SU-DHL-6 (cell line): ENCODE measurements at regions not wholly inside any gene's neighbourhood (a gene's known extent, or its start where the extent isn't known, plus 50 kb on each side); places are given as distances from the start of the nearest gene placed in this dataset.

Experiments used
- H2AFZ ChIP-seq: fragments of 200-600 bp; sonication (generic); 2 replicates; pipeline ENCODE4 v1.6.1; 2014; ENCODE audit warnings: low read depth, mild to moderate bottlenecking, moderate library complexity, mixed read lengths, antibody characterized with exemption, low read length; ENCODE audit not compliant: severe bottlenecking
- H3F3A ChIP-seq: fragments of 200-600 bp; shearing (Covaris generic); 2 replicates; pipeline ENCODE4 v1.6.0; 2016; ENCODE audit warnings: antibody characterized with exemption, mild to moderate bottlenecking; ENCODE audit not compliant: insufficient read depth
- H3K27ac ChIP-seq: fragments of 200-600 bp; sonication (generic); 2 replicates; pipeline ENCODE4 v1.5.1; 2016; ENCODE audit warnings: low read depth, mild to moderate bottlenecking, low read length, moderate library complexity, mixed read lengths
- H3K27me3 ChIP-seq: fragments of 200-600 bp; sonication (generic), shearing (Covaris generic); 2 replicates; pipeline ENCODE4 v1.6.0; 2014; ENCODE audit warnings: mild to moderate bottlenecking, low read length
- H3K36me3 ChIP-seq: fragments of 200-600 bp; sonication (generic); 2 replicates; pipeline ENCODE4 v1.6.1; 2014; ENCODE audit warnings: mild to moderate bottlenecking, low read length, mixed read lengths
- H3K4me2 ChIP-seq: fragments of 300-600, 200-600 bp; shearing (Covaris generic), sonication (generic); 2 replicates; pipeline ENCODE4 v1.6.0; 2014; ENCODE audit warnings: low read length, low read depth, mild to moderate bottlenecking; ENCODE audit not compliant: poor library complexity, severe bottlenecking
- H3K4me3 ChIP-seq: fragments of 200-600 bp; sonication (generic); 2 replicates; pipeline ENCODE4 v1.5.1; 2014; ENCODE audit warnings: antibody characterized with exemption, low read length, mild to moderate bottlenecking, mixed read lengths; ENCODE audit not compliant: insufficient read depth, poor library complexity, severe bottlenecking
- H3K79me2 ChIP-seq: fragments of 200-600 bp; sonication (generic); 2 replicates; pipeline ENCODE4 v1.6.1; 2014; ENCODE audit warnings: mild to moderate bottlenecking, low read length, moderate library complexity; ENCODE audit not compliant: insufficient read depth
- H3K9ac ChIP-seq: fragments of 200-600 bp; sonication (generic); 2 replicates; pipeline ENCODE4 v1.7.0; 2014; ENCODE audit warnings: mild to moderate bottlenecking, low read length
- H3K9me2 ChIP-seq: fragments of 200-600 bp; sonication (generic); replicated peaks from 2 replicates; pipeline ENCODE4 v1.6.1; 2014; ENCODE audit warnings: low read length; ENCODE audit not compliant: insufficient read depth
- H3K9me3 ChIP-seq: fragments of 200-600 bp; sonication (generic); 2 replicates; pipeline ENCODE4 v1.6.1; 2014; ENCODE audit warnings: low read length, mixed read lengths; ENCODE audit not compliant: insufficient read depth
- H4K20me1 ChIP-seq: fragments of 200-600 bp; sonication (generic); 2 replicates; pipeline ENCODE4 v1.6.1; 2014; ENCODE audit warnings: low read depth, mild to moderate bottlenecking, antibody characterized with exemption, low read length, moderate library complexity, mixed read lengths
- EZH2phosphoT487 ChIP-seq: fragments of 200-600 bp; sonication (generic), shearing (Covaris generic); conservative IDR thresholded peaks from 2 replicates; pipeline ENCODE4 v1.6.1; 2018; ENCODE audit warnings: mild to moderate bottlenecking, antibody characterized with exemption, low read length, moderate library complexity, mixed read lengths
- TF ChIP-seq, protein P1 (sequence below): fragments of 200-600 bp; sonication (generic); IDR thresholded peaks from one replicate; pipeline ENCODE4 v1.5.1; 2017; ENCODE audit warnings: antibody characterized with exemption, mild to moderate bottlenecking, low read length, moderate library complexity; ENCODE audit not compliant: insufficient read depth, poor library complexity, severe bottlenecking

DNA sequence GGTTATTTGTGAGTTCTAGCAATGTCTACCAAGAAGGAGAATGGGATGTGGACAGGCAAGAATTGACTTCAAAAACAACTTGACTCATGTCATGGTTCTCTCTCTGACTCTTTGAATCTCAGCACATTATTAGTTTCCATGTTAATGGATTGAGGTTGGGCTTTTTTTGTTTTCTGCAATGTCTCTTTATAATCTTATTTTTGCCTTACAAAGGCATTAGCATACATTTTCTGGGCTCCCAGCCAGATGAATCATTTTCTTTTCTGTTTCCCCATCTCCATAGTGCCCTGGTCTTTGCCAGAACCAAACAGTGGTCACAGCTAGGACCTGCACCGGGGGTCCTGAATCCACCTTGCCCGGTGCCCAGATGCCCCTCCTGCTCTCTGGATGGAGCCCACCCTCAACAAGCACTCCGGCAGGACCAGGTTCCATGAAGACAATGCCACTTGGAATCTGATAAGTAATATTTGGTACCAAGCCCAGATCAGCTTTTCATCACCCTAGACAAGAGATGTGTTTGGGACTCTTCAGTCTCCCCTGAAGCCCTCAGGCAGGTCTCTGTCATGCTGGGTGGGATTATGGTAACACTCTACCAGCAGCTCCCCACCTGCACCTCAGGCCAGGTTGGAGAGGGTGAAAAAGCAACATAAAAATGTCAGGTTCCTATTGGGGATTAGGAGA, 266.7 kb upstream of the SULF2 start:
- Histone ChIP-seq H2AFZ (no peak overlapping the region), H3K79me2 (no peaks in the 10 kb centered on the region), H4K20me1 (no peaks in the 10 kb centered on the region), H3K27me3 (no peaks in the 10 kb centered on the region), H3K4me2 (no peak overlapping the region), H3K9ac (no peak overlapping the region), H3K4me3 (no peak overlapping the region), H3K9me2 (no peaks in the 10 kb centered on the region), H3F3A (no peaks in the 10 kb centered on the region), H3K9me3 (no peaks in the 10 kb centered on the region), H3K36me3 (no peaks in the 10 kb centered on the region), H3K27ac (no peak overlapping the region)
- no peak for TF ChIP-seq EZH2phosphoT487
- TF ChIP-seq, protein P1, sequence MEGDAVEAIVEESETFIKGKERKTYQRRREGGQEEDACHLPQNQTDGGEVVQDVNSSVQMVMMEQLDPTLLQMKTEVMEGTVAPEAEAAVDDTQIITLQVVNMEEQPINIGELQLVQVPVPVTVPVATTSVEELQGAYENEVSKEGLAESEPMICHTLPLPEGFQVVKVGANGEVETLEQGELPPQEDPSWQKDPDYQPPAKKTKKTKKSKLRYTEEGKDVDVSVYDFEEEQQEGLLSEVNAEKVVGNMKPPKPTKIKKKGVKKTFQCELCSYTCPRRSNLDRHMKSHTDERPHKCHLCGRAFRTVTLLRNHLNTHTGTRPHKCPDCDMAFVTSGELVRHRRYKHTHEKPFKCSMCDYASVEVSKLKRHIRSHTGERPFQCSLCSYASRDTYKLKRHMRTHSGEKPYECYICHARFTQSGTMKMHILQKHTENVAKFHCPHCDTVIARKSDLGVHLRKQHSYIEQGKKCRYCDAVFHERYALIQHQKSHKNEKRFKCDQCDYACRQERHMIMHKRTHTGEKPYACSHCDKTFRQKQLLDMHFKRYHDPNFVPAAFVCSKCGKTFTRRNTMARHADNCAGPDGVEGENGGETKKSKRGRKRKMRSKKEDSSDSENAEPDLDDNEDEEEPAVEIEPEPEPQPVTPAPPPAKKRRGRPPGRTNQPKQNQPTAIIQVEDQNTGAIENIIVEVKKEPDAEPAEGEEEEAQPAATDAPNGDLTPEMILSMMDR, result no peak

DNA sequence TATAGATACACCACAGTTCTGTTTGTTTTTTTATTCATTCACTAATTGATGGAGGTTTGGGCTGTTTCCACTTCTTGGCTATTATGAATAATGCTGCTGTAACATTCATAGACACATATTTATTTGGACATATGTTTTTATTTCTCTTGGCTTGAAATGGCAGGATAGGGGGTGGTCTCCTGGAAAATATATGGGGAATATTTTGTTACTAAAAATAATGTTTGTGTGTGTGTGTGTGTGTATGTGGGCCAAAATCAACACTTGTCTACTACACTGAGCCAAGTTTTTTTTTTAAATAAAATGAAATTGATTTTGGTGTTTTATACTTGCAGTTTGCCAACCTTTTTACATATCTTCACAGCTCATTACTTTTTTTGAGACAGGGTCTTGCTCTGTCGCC, 264.4 kb upstream of the SULF2 start:
- H3K9me2 ChIP-seq, result no peaks in the 10 kb centered on the region
- H3K27me3 ChIP-seq, result no peaks in the 10 kb centered on the region
- H3K27ac ChIP-seq, result no peak overlapping the region
- no peaks in the 10 kb centered on the region for H3F3A ChIP-seq
- H2AFZ ChIP-seq, result no peak overlapping the region
- H4K20me1 ChIP-seq, result no peaks in the 10 kb centered on the region
- H3K36me3 ChIP-seq, result no peaks in the 10 kb centered on the region
- no peaks in the 10 kb centered on the region for H3K9me3 ChIP-seq
- no peak overlapping the region for H3K9ac ChIP-seq
- H3K4me2 ChIP-seq, result no peak overlapping the region
- no peak overlapping the region for H3K4me3 ChIP-seq
- TF ChIP-seq, protein P1, result no peak
- TF ChIP-seq EZH2phosphoT487, result no peak
- H3K79me2 ChIP-seq, result no peaks in the 10 kb centered on the region

- H3K27me3 ChIP-seq, result no peaks in the 10 kb centered on the region
- H3F3A ChIP-seq, result no peaks in the 10 kb centered on the region
- H3K36me3 ChIP-seq, result no peaks in the 10 kb centered on the region
- H3K4me2 ChIP-seq, result no peak overlapping the region
- no peak overlapping the region for H3K9ac ChIP-seq
- no peaks in the 10 kb centered on the region for H4K20me1 ChIP-seq
- H3K9me2 ChIP-seq, result no peaks in the 10 kb centered on the region
- no peaks in the 10 kb centered on the region for H3K79me2 ChIP-seq
- H3K27ac ChIP-seq, result no peak overlapping the region
- H3K9me3 ChIP-seq, result no peaks in the 10 kb centered on the region
- no peak overlapping the region for H2AFZ ChIP-seq
- TF ChIP-seq, protein P1, result no peak
- TF ChIP-seq EZH2phosphoT487, result no peak
- no peak overlapping the region for H3K4me3 ChIP-seq
Observed at GRCh38 chr20:48049171-48049570, 263.9 kb upstream of the SULF2 start.
